GM19468 (cell line): ENCODE measurements at regions not wholly inside any gene's neighbourhood (a gene's known extent, or its start where the extent isn't known, plus 50 kb on each side); places are given as distances from the start of the nearest gene placed in this dataset.
"Not testable (repeated sequence)": the region's sequence is repeated elsewhere in the genome, so short reads cannot be mapped to it uniquely, and the experiment has no call there.

Experiments
- ATAC-seq: cut with Tn5 transposase; IDR thresholded peaks from one replicate; pipeline ENCODE4 v1.9.1; 2021; ENCODE audit warnings: mild to moderate bottlenecking, moderate library complexity, moderate number of reproducible peaks; ENCODE audit not compliant: unreplicated experiment; ENCODE audit errors: extremely low read depth

- no peak for ATAC-seq
These were observed 126.4 kb upstream of the ZBED5 start for GRCh38 chr11:10984250-10984649.

GRCh38 chr11:10982704-10983510 is 125.1 kb upstream of the ZBED5 start:
- ATAC-seq: no peak

GRCh38 chr11:10979529-10979928 is 121.7 kb upstream of the ZBED5 start:
- ATAC-seq: no peak

- ATAC-seq: no peak
These were observed 120.3 kb upstream of the ZBED5 start for GRCh38 chr11:10978198-10978597.

- no peak for ATAC-seq
These were observed 117.5 kb upstream of the ZBED5 start for GRCh38 chr11:10975287-10975721.

DNA sequence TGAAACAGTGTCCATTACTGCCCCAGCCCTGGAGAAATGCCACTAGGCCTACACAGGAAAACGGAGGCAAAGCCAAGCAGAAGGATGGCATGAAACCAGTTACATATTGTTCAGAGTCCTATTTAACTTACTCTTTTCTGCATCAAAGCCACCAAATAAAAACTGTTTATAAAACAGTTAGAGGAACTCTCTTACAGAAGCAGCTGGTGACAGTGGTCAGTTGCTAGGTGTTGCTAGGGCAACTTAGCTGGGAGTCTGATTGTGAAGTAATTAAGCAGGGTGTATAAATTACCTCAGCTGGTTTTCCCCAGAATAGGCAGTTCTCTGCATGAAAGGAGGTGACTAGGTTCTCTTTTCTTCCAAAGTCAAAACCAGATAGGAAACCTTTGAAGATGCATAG is 115.6 kb upstream of the ZBED5 start:
- no peak for ATAC-seq

DNA sequence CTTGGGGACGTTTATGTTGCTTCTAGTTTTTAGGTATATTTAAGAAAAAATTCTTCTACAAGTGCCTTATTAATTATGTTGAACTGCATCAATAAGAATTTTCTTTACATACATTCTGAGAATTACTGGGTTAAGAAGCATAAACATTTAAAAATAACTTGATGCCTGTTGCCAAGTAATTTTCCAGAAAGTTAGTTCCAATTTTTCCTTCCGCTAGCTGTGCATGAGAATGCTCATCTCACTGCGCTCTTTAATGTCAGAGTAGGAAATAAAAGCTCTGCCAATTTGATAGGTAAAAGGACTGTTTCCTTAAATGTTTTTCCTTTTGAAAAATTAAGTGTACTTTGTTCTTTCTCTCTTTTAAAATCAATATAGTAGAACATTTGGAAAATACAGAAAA is 113.1 kb upstream of the ZBED5 start:
- ATAC-seq: no peak

GRCh38 chr11:10969387-10969786 is 111.5 kb upstream of the ZBED5 start:
- no peak for ATAC-seq

- not testable (repeated sequence) for ATAC-seq
These were observed 99.0 kb upstream of the ZBED5 start for GRCh38 chr11:10956884-10957283.

DNA sequence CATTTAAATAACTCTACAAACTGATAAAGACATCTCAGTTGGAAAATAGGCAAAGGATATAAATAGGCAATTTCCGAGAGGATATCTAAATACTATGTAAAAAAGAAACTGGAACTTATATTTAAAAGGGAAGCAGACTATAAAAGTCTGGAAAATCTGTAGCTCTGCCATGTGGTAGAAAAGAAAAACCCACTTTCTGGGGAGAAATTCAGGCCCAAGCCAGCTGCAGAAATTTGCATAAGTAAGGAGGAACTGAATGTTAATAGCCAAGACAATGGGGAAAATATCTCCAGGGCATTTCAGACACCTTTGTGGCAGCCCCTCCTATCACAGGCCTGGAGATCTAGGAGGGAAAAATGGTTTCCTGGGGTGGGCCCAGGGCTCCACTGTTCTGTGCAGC is 97.8 kb upstream of the ZBED5 start:
- ATAC-seq: no peak

- no peak for ATAC-seq
These were observed 96.3 kb upstream of the ZBED5 start for GRCh38 chr11:10954184-10954583.

DNA sequence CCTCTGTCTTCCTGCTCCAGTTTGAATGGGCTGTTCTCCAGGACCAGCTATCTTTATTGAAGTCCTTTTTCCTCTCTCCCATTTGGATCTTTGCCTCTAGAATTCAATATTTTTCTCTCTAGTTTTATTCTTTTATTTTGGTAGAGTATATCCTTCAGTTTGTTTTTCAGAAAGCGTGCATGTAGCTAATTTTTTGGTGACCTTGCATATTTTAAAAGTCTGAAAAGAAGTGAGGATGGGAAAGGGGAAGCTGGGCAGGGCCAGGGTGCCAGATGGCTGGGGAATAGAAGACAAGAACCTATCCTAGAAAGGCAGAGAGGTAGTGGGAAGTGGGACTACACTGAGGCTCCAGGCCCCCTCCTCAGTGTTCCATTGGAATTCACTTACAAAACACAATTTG is 95.0 kb upstream of the ZBED5 start:
- no peak for ATAC-seq

- not testable (repeated sequence) for ATAC-seq
These were observed 90.1 kb upstream of the ZBED5 start for GRCh38 chr11:10947935-10948334.

DNA sequence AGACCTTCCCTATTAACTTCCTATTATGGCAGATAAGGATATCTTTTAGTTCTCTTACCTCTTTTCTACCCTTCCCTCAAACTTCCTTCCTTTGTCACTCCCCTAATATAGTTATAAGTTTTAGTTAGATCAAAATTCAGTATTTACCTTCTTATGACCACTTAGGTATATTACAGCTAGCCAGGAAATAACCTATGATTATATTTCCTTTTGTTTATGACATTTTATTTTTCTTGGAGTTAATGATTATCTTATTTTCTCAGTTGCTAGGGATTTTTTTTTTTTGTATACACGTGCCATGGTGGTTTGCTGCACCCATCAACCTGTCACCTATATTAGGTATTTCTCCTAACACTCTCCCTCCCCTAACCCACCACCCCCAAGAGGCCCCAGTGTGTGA is 88.2 kb upstream of the ZBED5 start:
- no peak for ATAC-seq

- ATAC-seq: no peak
These were observed 87.3 kb upstream of the ZBED5 start for GRCh38 chr11:10945196-10945595.

DNA sequence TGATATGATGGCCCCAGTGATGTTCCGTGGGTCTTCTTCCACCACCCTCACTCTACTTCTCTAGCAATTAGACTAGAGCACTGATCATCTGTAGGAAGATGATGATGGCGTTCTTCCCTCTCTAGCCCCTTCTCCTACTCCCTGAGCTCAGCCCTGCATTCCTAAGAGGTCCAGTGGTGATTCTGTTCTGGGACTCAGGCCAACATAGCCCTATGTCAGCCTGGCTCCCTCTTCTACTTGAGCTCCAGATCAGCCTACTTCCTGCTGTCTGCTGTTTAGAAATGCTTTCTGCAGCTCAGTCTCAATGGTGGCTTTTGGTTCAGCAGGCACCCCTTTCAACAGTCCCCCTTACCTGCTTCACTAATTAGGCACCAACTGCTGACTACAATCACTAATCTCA is 86.1 kb upstream of the ZBED5 start:
- ATAC-seq: no peak

DNA sequence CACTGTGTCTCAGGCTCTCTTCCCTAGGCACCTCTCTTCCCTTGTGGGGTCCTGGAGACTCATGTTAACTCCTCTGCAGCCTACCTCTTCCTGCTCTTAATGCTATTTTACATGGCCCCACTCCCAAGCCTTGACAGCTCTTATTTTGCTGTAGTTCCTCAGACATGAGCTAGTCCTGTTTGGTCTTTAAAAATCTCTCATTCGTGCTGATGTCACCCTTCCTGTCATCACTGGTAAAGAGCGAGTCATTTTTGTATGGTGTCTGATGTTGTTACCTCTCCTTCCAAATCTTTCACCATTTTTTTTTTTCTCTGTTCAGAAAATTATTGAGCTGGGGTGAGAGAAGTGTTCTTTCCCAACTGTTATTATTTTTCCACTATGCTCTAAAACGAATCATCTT is 84.8 kb upstream of the ZBED5 start:
- ATAC-seq: no peak

DNA sequence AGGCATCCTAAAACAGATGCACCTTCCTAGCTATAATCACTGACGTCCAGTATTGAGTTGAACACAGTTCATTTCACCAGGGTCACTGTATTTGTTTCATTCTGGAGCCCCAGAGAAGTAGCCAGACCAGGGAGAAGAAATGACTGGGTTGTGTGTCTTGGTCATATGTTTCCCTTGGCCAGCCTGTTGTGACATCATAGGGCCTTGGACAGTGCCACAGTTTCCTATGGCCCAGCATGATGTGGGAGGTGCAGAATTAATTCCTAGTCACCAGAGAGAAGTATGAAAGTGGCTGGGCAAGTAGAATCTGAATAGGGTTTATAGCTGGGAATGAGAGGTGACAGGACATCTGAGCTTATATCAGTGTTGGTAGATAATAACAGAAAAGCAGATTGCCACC is 84.0 kb upstream of the ZBED5 start:
- no peak for ATAC-seq

GRCh38 chr11:10941414-10941813 is 83.6 kb upstream of the ZBED5 start:
- no peak for ATAC-seq

DNA sequence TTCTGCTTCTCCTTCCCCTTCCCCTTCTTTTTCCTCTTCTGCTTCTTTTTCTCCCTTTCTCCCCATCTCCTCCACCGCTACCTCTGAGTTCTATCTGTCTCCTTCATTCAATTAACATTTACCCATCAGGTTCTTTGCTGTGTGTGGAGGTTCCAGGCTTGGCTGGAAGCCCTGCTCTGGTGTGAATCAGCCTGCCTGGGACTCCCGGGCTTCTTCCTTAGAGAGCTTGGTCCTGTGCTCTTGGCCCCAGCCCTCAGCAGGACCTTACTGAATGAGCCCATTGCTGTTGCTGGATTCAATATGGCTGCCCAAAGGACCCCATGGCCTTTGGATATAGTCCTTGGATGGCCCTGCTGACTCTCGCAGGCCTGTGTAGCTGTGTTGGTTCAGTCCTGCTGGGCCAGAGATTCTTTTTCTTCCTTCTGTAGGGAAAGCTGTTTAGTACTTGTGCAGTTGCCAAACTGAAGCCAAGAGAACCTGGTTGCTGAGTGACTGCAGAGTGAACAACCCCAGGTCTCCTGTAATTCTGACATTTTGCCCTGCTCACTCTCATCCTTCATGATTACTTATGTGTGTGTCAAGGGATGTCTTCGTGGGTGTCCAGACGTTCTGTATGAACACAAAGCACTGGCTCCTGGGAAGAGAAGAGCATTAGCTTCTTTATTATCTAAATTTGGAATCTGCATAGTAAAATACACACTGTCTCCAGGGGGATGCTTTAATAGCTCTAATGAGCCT is 81.0 kb upstream of the ZBED5 start:
- ATAC-seq: no peak

DNA sequence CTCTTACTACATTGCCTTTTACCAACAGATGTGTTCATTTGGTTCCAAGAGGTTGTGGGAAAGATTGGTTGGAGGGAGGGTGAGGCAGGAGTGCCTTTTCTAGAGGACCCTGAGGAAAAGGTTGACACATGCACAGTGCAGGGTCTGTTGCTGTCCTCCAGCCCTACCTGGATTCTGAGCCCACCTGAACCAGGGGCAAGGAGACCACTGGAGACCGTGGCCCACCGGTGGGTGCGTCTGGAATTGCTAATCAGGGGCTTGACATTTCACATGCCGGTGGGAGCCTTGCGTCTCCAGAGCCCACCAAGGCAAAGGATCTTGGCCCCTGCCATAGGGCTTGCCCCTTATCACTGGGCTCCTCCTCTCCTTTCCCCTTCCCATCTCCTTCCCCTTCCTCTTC is 80.4 kb upstream of the ZBED5 start:
- no peak for ATAC-seq

GRCh38 chr11:10937385-10937771 is 79.5 kb upstream of the ZBED5 start:
- ATAC-seq: no peak
